ENCODE measurements at regions not wholly inside any gene's neighbourhood (a gene's known extent, or its start where the extent isn't known, plus 50 kb on each side); places are given as distances from the start of the nearest gene placed in this dataset.

- TF ChIP-seq CTCF (IDR thresholded peaks at IDR 0.05; ENCODE audit: insufficient read depth, low read length, poor library complexity, severe bottlenecking): no peak
- Histone ChIP-seq H3K4me3 (replicated peaks; ENCODE audit: low read depth, low read length) (no peak overlapping the region), H3K36me3 (ENCODE audit: control insufficient read depth, insufficient read depth, low read length) (no peaks in the 10 kb centered on the region), H3K27me3 (replicated peaks; ENCODE audit: control insufficient read depth, insufficient read depth, low read length) (no peaks in the 10 kb centered on the region)
- no peak for DNase-seq (ENCODE audit: extremely low read depth, insufficient read length)
These were observed 149.7 kb upstream of the TANK start for GRCh38 chr2:161010503-161011015.

GRCh38 chr2:161017780-161018470, 142.3 kb upstream of the TANK start:
- no peak for TF ChIP-seq CTCF (IDR thresholded peaks at IDR 0.05; ENCODE audit: insufficient read depth, low read length, poor library complexity, severe bottlenecking)
- H3K4me3 ChIP-seq (replicated peaks; ENCODE audit: low read depth, low read length): no peak overlapping the region
- no peaks in the 10 kb centered on the region for H3K27me3 ChIP-seq (replicated peaks; ENCODE audit: control insufficient read depth, insufficient read depth, low read length)
- DNase-seq (ENCODE audit: extremely low read depth, insufficient read length): no peak
- H3K36me3 ChIP-seq (ENCODE audit: control insufficient read depth, insufficient read depth, low read length): no peaks in the 10 kb centered on the region

GRCh38 chr2:161019311-161019710, 140.9 kb upstream of the TANK start:
- Histone ChIP-seq H3K27me3 (replicated peaks; ENCODE audit: control insufficient read depth, insufficient read depth, low read length) (no peaks in the 10 kb centered on the region), H3K4me3 (replicated peaks; ENCODE audit: low read depth, low read length) (no peak overlapping the region), H3K36me3 (ENCODE audit: control insufficient read depth, insufficient read depth, low read length) (no peaks in the 10 kb centered on the region)
- TF ChIP-seq CTCF (IDR thresholded peaks at IDR 0.05; ENCODE audit: insufficient read depth, low read length, poor library complexity, severe bottlenecking): no peak
- DNase-seq (ENCODE audit: extremely low read depth, insufficient read length): no peak

- DNase-seq (ENCODE audit: extremely low read depth, insufficient read length): no peak
- Histone ChIP-seq H3K4me3 (replicated peaks; ENCODE audit: low read depth, low read length) (no peak overlapping the region), H3K27me3 (replicated peaks; ENCODE audit: control insufficient read depth, insufficient read depth, low read length) (no peaks in the 10 kb centered on the region), H3K36me3 (ENCODE audit: control insufficient read depth, insufficient read depth, low read length) (no peaks in the 10 kb centered on the region)
- no peak for TF ChIP-seq CTCF (IDR thresholded peaks at IDR 0.05; ENCODE audit: insufficient read depth, low read length, poor library complexity, severe bottlenecking)
These were observed 139.8 kb upstream of the TANK start for GRCh38 chr2:161020437-161020836.

- DNase-seq (ENCODE audit: extremely low read depth, insufficient read length): no peak
- TF ChIP-seq CTCF (IDR thresholded peaks at IDR 0.05; ENCODE audit: insufficient read depth, low read length, poor library complexity, severe bottlenecking): no peak
- no peaks in the 10 kb centered on the region for H3K36me3 ChIP-seq (ENCODE audit: control insufficient read depth, insufficient read depth, low read length)
- H3K27me3 ChIP-seq (replicated peaks; ENCODE audit: control insufficient read depth, insufficient read depth, low read length): no peaks in the 10 kb centered on the region
- no peak overlapping the region for H3K4me3 ChIP-seq (replicated peaks; ENCODE audit: low read depth, low read length)
These were observed 131.6 kb upstream of the TANK start for GRCh38 chr2:161028581-161028980.
